Smooth muscle cell (in vitro differentiated cells): ENCODE measurements at regions not wholly inside any gene's neighbourhood (a gene's known extent, or its start where the extent isn't known, plus 50 kb on each side); places are given as distances from the start of the nearest gene placed in this dataset.

Source experiments
- DNase-seq: peaks from one replicate; lab custom pipeline; 2025; ENCODE audit not compliant: unreplicated experiment; lab: John Stamatoyannopoulos, UW
- H2AFZ ChIP-seq: fragments of 200-600 bp; sonication (generic); 2 replicates; pipeline ENCODE4 v1.6.0; 2016; ENCODE audit warnings: antibody characterized with exemption, low read depth, mild to moderate bottlenecking
- H3F3A ChIP-seq: fragments of 200-600 bp; sonication (generic); 2 replicates; pipeline ENCODE4 v1.6.0; 2017; ENCODE audit warnings: antibody characterized with exemption, low read depth
- H3K27ac ChIP-seq: fragments of 200-600 bp; sonication (generic); 2 replicates; pipeline ENCODE4 v1.5.1; 2016; ENCODE audit warnings: low read depth, mild to moderate bottlenecking
- H3K27me3 ChIP-seq: fragments of 200-600 bp; sonication (generic); 2 replicates; pipeline ENCODE4 v1.6.1; 2016; ENCODE audit warnings: low read depth, mild to moderate bottlenecking
- H3K36me3 ChIP-seq: fragments of 200-600 bp; sonication (generic); 2 replicates; pipeline ENCODE4 v1.5.1; 2016; ENCODE audit warnings: low read depth
- H3K4me1 ChIP-seq: fragments of 200-600 bp; sonication (generic); 2 replicates; pipeline ENCODE4 v1.5.1; 2016; ENCODE audit warnings: low read depth
- H3K4me2 ChIP-seq: fragments of 200-600 bp; sonication (generic); 2 replicates; pipeline ENCODE4 v1.6.0; 2016; ENCODE audit warnings: mild to moderate bottlenecking
- H3K4me3 ChIP-seq: fragments of 200-600 bp; sonication (generic); 2 replicates; pipeline ENCODE4 v1.5.1; 2016; ENCODE audit warnings: mild to moderate bottlenecking
- H3K79me2 ChIP-seq: fragments of 200-600 bp; sonication (generic); 2 replicates; pipeline ENCODE4 v1.6.0; 2016; ENCODE audit warnings: low read depth, mild to moderate bottlenecking
- H3K9ac ChIP-seq: fragments of 200-600 bp; sonication (generic); 2 replicates; pipeline ENCODE4 v1.6.0; 2016; ENCODE audit warnings: low read depth
- H3K9me3 ChIP-seq: fragments of 200-600 bp; sonication (generic); replicated peaks from 2 replicates; pipeline ENCODE4 v1.5.1; 2016; ENCODE audit warnings: low read depth
- H4K20me1 ChIP-seq: fragments of 200-600 bp; sonication (generic); 2 replicates; pipeline ENCODE4 v1.6.0; 2016; ENCODE audit warnings: low read depth
- CTCF ChIP-seq: fragments of 200-600 bp; sonication (generic); IDR thresholded peaks from 2 replicates; pipeline ENCODE4 v1.5.1; 2017; ENCODE audit warnings: borderline replicate concordance, mild to moderate bottlenecking, antibody characterized with exemption; ENCODE audit not compliant: insufficient read depth, poor library complexity, severe bottlenecking
- WGBS: methylation state at CpG from one replicate; pipeline ENCODE4 v1.1.7; 2016; ENCODE audit warnings: low lambda C conversion rate; 5-methylcytosine and 5-hydroxymethylcytosine counted together

- no peak for DNase-seq
- Histone ChIP-seq H3K4me1 (peaks cover 12% of the 10 kb centered on the region), H3K36me3 (no peaks in the 10 kb centered on the region), H4K20me1 (no peaks in the 10 kb centered on the region), H3K79me2 (no peaks in the 10 kb centered on the region), H3K9me3 (no peaks in the 10 kb centered on the region), H3K27me3 (no peaks in the 10 kb centered on the region), H3K27ac (peak overlapping the region; percentile 70), H3K4me3 (peak overlapping the region; percentile 23), H3K4me2 (peak overlapping the region; percentile 78), H3K9ac (peak overlapping the region; percentile 68), H2AFZ (peak overlapping the region; percentile 77), H3F3A (no peaks in the 10 kb centered on the region)
- TF ChIP-seq CTCF = no peak
- 84% methylated on average over 6 of the region's 6 CpGs for WGBS
These were observed 222.2 kb downstream of the LY86 start for GRCh38 chr6:6810727-6811126.

GRCh38 chr6:6811128-6812009 is 222.8 kb downstream of the LY86 start:
- Histone ChIP-seq H3K36me3 (no peaks in the 10 kb centered on the region), H3K79me2 (no peaks in the 10 kb centered on the region), H3K4me2 (peak overlapping the region; percentile 78), H3K9ac (peak overlapping the region; percentile 68), H4K20me1 (no peaks in the 10 kb centered on the region), H3K4me1 (peaks cover 12% of the 10 kb centered on the region), H3K27ac (peak overlapping the region; percentile 70), H3K9me3 (no peaks in the 10 kb centered on the region), H3K27me3 (no peaks in the 10 kb centered on the region), H3F3A (no peaks in the 10 kb centered on the region), H2AFZ (peak overlapping the region; percentile 77), H3K4me3 (peak overlapping the region; percentile 23)
- DNase-seq = no peak
- WGBS = 22% methylated on average over 16 of the region's 16 CpGs
- no peak for TF ChIP-seq CTCF

- no peak overlapping the region for H3K9ac ChIP-seq
These were observed 223.9 kb downstream of the LY86 start for GRCh38 chr6:6812427-6812826.

More at GRCh38 chr6:6812427-6812826, 223.9 kb downstream of the LY86 start:
- 100% methylated on average over 2 of the region's 2 CpGs for WGBS
- H3K4me2 ChIP-seq = no peak overlapping the region
- no peak overlapping the region for H3K27ac ChIP-seq
- no peaks in the 10 kb centered on the region for H3F3A ChIP-seq
- no peaks in the 10 kb centered on the region for H3K79me2 ChIP-seq
- no peaks in the 10 kb centered on the region for H3K9me3 ChIP-seq
- no peaks in the 10 kb centered on the region for H4K20me1 ChIP-seq
- no peak for DNase-seq
- peaks cover 12% of the 10 kb centered on the region for H3K4me1 ChIP-seq
- no peak for TF ChIP-seq CTCF
- H2AFZ ChIP-seq = no peak overlapping the region
- no peaks in the 10 kb centered on the region for H3K36me3 ChIP-seq
- no peaks in the 10 kb centered on the region for H3K27me3 ChIP-seq
- no peak overlapping the region for H3K4me3 ChIP-seq
